ENCODE measurements at regions not wholly inside any gene's neighbourhood (a gene's known extent, or its start where the extent isn't known, plus 50 kb on each side); places are given as distances from the start of the nearest gene placed in this dataset.

- DNase-seq (ENCODE audit: low read depth in 3 of 3) = no peak
Observed at GRCh38 chr5:114250536-114250935, 111.3 kb upstream of the KCNN2 start.

- no peak for DNase-seq (ENCODE audit: low read depth in 3 of 3)
Observed at GRCh38 chr5:114252226-114252625, 109.6 kb upstream of the KCNN2 start.

GRCh38 chr5:114255260-114255659 is 106.6 kb upstream of the KCNN2 start:
- no peak for DNase-seq (ENCODE audit: low read depth in 3 of 3)

- DNase-seq (ENCODE audit: low read depth in 3 of 3) = no peak
Observed at GRCh38 chr5:114261989-114262388, 99.9 kb upstream of the KCNN2 start.

GRCh38 chr5:114265432-114266060 is 96.3 kb upstream of the KCNN2 start:
- no peak for DNase-seq (ENCODE audit: low read depth in 3 of 3)

- no peak for DNase-seq (ENCODE audit: low read depth in 3 of 3)
Observed at GRCh38 chr5:114266374-114266773, 95.5 kb upstream of the KCNN2 start.

- DNase-seq (ENCODE audit: low read depth in 3 of 3) = no peak
Observed at GRCh38 chr5:114296191-114296590, 65.7 kb upstream of the KCNN2 start.

- no peak for DNase-seq (ENCODE audit: low read depth in 3 of 3)
Observed at GRCh38 chr5:114297915-114298314, 64.0 kb upstream of the KCNN2 start.

- no peak for DNase-seq (ENCODE audit: low read depth in 3 of 3)
Observed at GRCh38 chr5:114305402-114306207, 56.3 kb upstream of the KCNN2 start.

GRCh38 chr5:114308017-114308416 is 53.9 kb upstream of the KCNN2 start:
- no peak for DNase-seq (ENCODE audit: low read depth in 3 of 3)

GRCh38 chr5:114308508-114308907 is 53.4 kb upstream of the KCNN2 start:
- DNase-seq (ENCODE audit: low read depth in 3 of 3) = no peak

GRCh38 chr5:114310666-114311065 is 51.2 kb upstream of the KCNN2 start:
- DNase-seq (ENCODE audit: low read depth in 3 of 3) = no peak

- DNase-seq (ENCODE audit: low read depth in 3 of 3) = no peak
Observed at GRCh38 chr5:114311281-114311680, 50.6 kb upstream of the KCNN2 start.

GRCh38 chr5:114311968-114312367 is 49.9 kb upstream of the KCNN2 start:
- DNase-seq (ENCODE audit: low read depth in 3 of 3) = no peak

All from stimulated activated CD4-positive, alpha-beta T cell treated with anti-CD3 and anti-CD28 coated beads, TNF-alpha, amount 100 ng/mL, for 24 hours (primary cell).